ENCODE measurements at regions not wholly inside any gene's neighbourhood (a gene's known extent, or its start where the extent isn't known, plus 50 kb on each side); places are given as distances from the start of the nearest gene placed in this dataset.

GRCh38 chr18:40197711-40198110 lies 1757.3 kb upstream of the PIK3C3 start:
- no peak for TF ChIP-seq CTCF (IDR thresholded peaks at IDR 0.05; ENCODE audit: low read depth, low read length)
- no peak for TF ChIP-seq MYC (IDR thresholded peaks at IDR 0.05; ENCODE audit: low read depth, low read length)
- TF ChIP-seq, protein P1, sequence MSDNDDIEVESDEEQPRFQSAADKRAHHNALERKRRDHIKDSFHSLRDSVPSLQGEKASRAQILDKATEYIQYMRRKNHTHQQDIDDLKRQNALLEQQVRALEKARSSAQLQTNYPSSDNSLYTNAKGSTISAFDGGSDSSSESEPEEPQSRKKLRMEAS (IDR thresholded peaks at IDR 0.05; ENCODE audit: low read depth, low read length): no peak
- no peak for TF ChIP-seq POLR2A (IDR thresholded peaks at IDR 0.05; ENCODE audit: extremely low read depth, insufficient read length)
- no peak for DNase-seq (ENCODE audit: low read depth)
- H3K4me3 ChIP-seq (ENCODE audit: low read depth, low read length): no peak overlapping the region

DNA sequence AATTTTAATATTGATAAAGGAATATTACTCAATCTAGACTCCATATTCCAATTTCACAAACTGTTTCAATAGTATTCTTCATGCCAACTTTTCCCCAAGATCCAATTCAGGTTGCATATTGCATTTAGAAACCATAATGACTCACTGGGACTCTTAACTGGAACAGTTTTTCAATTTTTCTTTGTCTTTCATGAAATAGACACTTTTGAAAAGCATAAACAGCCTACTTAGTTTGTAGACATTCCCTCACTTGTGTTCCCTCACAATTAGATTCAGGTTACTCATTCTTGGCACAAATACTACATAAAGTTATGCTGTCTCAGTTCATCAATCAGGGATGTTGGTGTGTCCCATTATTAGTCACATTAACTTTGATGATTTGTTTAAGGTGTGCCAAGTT lies 1768.4 kb upstream of the PIK3C3 start:
- DNase-seq (ENCODE audit: low read depth): no peak
- no peak overlapping the region for H3K4me3 ChIP-seq (ENCODE audit: low read depth, low read length)
- TF ChIP-seq, protein P1 (IDR thresholded peaks at IDR 0.05; ENCODE audit: low read depth, low read length): no peak
- TF ChIP-seq CTCF (IDR thresholded peaks at IDR 0.05; ENCODE audit: low read depth, low read length): no peak
- TF ChIP-seq POLR2A (IDR thresholded peaks at IDR 0.05; ENCODE audit: extremely low read depth, insufficient read length): no peak
- no peak for TF ChIP-seq MYC (IDR thresholded peaks at IDR 0.05; ENCODE audit: low read depth, low read length)

- no peak overlapping the region for H3K4me3 ChIP-seq (ENCODE audit: low read depth, low read length)
- no peak for DNase-seq (ENCODE audit: low read depth)
- TF ChIP-seq MYC (IDR thresholded peaks at IDR 0.05; ENCODE audit: low read depth, low read length) (no peak), POLR2A (IDR thresholded peaks at IDR 0.05; ENCODE audit: extremely low read depth, insufficient read length) (no peak), CTCF (IDR thresholded peaks at IDR 0.05; ENCODE audit: low read depth, low read length) (no peak)
- TF ChIP-seq, protein P1 (IDR thresholded peaks at IDR 0.05; ENCODE audit: low read depth, low read length): no peak
Observed at GRCh38 chr18:40179729-40180461, 1775.1 kb upstream of the PIK3C3 start.

GRCh38 chr18:40168026-40168425 lies 1787.0 kb upstream of the PIK3C3 start:
- no peak for DNase-seq (ENCODE audit: low read depth)
- TF ChIP-seq POLR2A (IDR thresholded peaks at IDR 0.05; ENCODE audit: extremely low read depth, insufficient read length) (no peak), CTCF (IDR thresholded peaks at IDR 0.05; ENCODE audit: low read depth, low read length) (no peak), MYC (IDR thresholded peaks at IDR 0.05; ENCODE audit: low read depth, low read length) (no peak)
- TF ChIP-seq, protein P1 (IDR thresholded peaks at IDR 0.05; ENCODE audit: low read depth, low read length): no peak

GRCh38 chr18:40163254-40163653 lies 1791.8 kb upstream of the PIK3C3 start:
- H3K4me3 ChIP-seq (ENCODE audit: low read depth, low read length): no peak overlapping the region
- TF ChIP-seq CTCF (IDR thresholded peaks at IDR 0.05; ENCODE audit: low read depth, low read length) (no peak), MYC (IDR thresholded peaks at IDR 0.05; ENCODE audit: low read depth, low read length) (no peak), POLR2A (IDR thresholded peaks at IDR 0.05; ENCODE audit: extremely low read depth, insufficient read length) (no peak)
- TF ChIP-seq, protein P1 (IDR thresholded peaks at IDR 0.05; ENCODE audit: low read depth, low read length): no peak
- DNase-seq (ENCODE audit: low read depth): no peak

More at GRCh38 chr18:40168026-40168425, 1787.0 kb upstream of the PIK3C3 start:
- H3K4me3 ChIP-seq (ENCODE audit: low read depth, low read length): no peak overlapping the region
